NT2/D1 (cell line): ENCODE measurements at regions not wholly inside any gene's neighbourhood (a gene's known extent, or its start where the extent isn't known, plus 50 kb on each side); places are given as distances from the start of the nearest gene placed in this dataset.
"Not testable (repeated sequence)": the region's sequence is repeated elsewhere in the genome, so short reads cannot be mapped to it uniquely, and the experiment has no call there.

Source experiments
- SUZ12 ChIP-seq: IDR thresholded peaks from 2 replicates; pipeline ENCODE4 v1.6.1; 2011; ENCODE audit not compliant: insufficient read length, insufficient read depth; ENCODE audit errors: extremely low read depth
- YY1 ChIP-seq: IDR thresholded peaks from 2 replicates; pipeline ENCODE4 v1.6.1; 2011; ENCODE audit not compliant: insufficient read length, insufficient read depth
- ZNF274 ChIP-seq: IDR thresholded peaks from 2 replicates; pipeline ENCODE4 v1.6.1; 2011; ENCODE audit warnings: mild to moderate bottlenecking, low read depth, low read length

DNA sequence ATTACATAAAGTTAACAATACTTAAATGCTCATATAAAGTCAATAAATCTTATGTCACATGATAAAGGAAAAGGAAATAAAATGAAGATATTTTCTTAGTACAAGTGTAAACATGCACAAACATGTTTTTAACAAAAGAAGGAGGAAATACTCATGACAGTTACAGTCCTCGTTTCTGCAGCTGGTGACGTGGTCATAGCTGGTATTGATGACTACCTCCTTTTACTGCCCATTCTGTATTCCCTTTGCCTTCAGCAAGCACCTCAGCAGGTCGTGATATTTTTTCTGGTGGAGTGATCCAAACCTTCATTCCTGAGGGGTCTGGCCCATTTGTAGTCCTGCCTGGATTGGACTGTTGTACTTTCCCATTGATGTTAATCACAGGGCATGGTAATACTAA is 797.5 kb upstream of the PCDH10 start:
- TF ChIP-seq SUZ12, ZNF274, YY1: not testable (repeated sequence)
